AG04450 (cell line): ENCODE measurements at regions not wholly inside any gene's neighbourhood (a gene's known extent, or its start where the extent isn't known, plus 50 kb on each side); places are given as distances from the start of the nearest gene placed in this dataset.

Experiments
- CTCF ChIA-PET: fragments of 300-600, 350-600 bp; formaldehyde crosslinking; extraction: SDS; loops from one replicate; lab custom pipeline; 2022; ENCODE audit warnings: antibody characterized with exemption, inconsistent platforms; lab: Charles Lee
- POLR2A ChIA-PET: fragments of 350-600 bp; formaldehyde crosslinking; extraction: SDS; loops from one replicate; lab custom pipeline; 2021; ENCODE audit warnings: antibody characterized with exemption, inconsistent platforms; lab: Yijun Ruan, JAX
- DNase-seq: peaks from one replicate; pipeline ENCODE4 v3.0.0-alpha.2; 2011; ENCODE audit warnings: low read depth, low spot score
- H3K27ac ChIP-seq: one replicate; pipeline ENCODE4 v1.5.1; 2012; ENCODE audit warnings: low read depth, low read length, control low read depth
- H3K27me3 ChIP-seq: one replicate; pipeline ENCODE4 v1.6.0; 2012; ENCODE audit warnings: low read length; ENCODE audit not compliant: control insufficient read depth, insufficient read depth
- H3K4me3 ChIP-seq: 2 replicates; pipeline ENCODE4 v1.5.1; 2011; ENCODE audit warnings: mild to moderate bottlenecking, low read depth, low read length, control low read depth
- H3K9me3 ChIP-seq: 2 replicates; pipeline ENCODE4 v1.5.1; 2012; ENCODE audit warnings: low read length; ENCODE audit not compliant: control insufficient read depth, insufficient read depth
- CTCF ChIP-seq: IDR thresholded peaks from 2 replicates; pipeline ENCODE4 v1.5.1; 2011; ENCODE audit warnings: low read depth, low read length, control low read depth, inconsistent platforms

- Histone ChIP-seq H3K9me3 (no peaks in the 10 kb centered on the region; the same call in 1 of the 2 replicates), H3K27ac (no peak overlapping the region), H3K4me3 (no peak overlapping the region), H3K27me3 (no peaks in the 10 kb centered on the region)
- DNase-seq = no peak
- TF ChIP-seq CTCF = no peak
- ChIA-PET CTCF (interaction anchor here (0.6 kb wide), 1 partner anchor 78 kb away, joined by 3 read pairs; no protein-coding TSS in a partner anchor), POLR2A (no interaction called here)
Observed at GRCh38 chr16:14375132-14375491, 254.9 kb downstream of the PARN start.

- no peak overlapping the region for H3K4me3 ChIP-seq
- CTCF ChIA-PET = interaction anchor here (0.5 kb wide), 1 partner anchor 52 kb away, joined by 4 read pairs; no protein-coding TSS in a partner anchor
- DNase-seq = no peak
- TF ChIP-seq CTCF = no peak
- no peaks in the 10 kb centered on the region for H3K27me3 ChIP-seq
- no peak overlapping the region for H3K27ac ChIP-seq
- no peaks in the 10 kb centered on the region; the same call in 1 of the 2 replicates for H3K9me3 ChIP-seq
- POLR2A ChIA-PET = interaction anchor here (0.6 kb wide), 1 partner anchor 11 kb away, joined by 4 read pairs; no protein-coding TSS in a partner anchor
Observed at GRCh38 chr16:14374451-14375131, 255.5 kb downstream of the PARN start.

- TF ChIP-seq CTCF = no peak
- CTCF ChIA-PET = interaction anchor here (0.5 kb wide), 1 partner anchor 51 kb away, joined by 4 read pairs; no protein-coding TSS in a partner anchor
- Histone ChIP-seq H3K27me3 (no peaks in the 10 kb centered on the region), H3K27ac (no peak overlapping the region), H3K4me3 (no peak overlapping the region), H3K9me3 (no peaks in the 10 kb centered on the region; the same call in 1 of the 2 replicates)
- DNase-seq = no peak
- POLR2A ChIA-PET = interaction anchor here (0.6 kb wide), 1 partner anchor 12 kb away, joined by 4 read pairs; no protein-coding TSS in a partner anchor
Observed at GRCh38 chr16:14373896-14374295, 256.2 kb downstream of the PARN start.

- Histone ChIP-seq H3K27me3 (no peaks in the 10 kb centered on the region), H3K9me3 (no peaks in the 10 kb centered on the region; the same call in 1 of the 2 replicates), H3K27ac (no peak overlapping the region), H3K4me3 (no peak overlapping the region)
- ChIA-PET CTCF (no interaction called here), POLR2A (no interaction called here)
- no peak for TF ChIP-seq CTCF
- DNase-seq = no peak
Observed at GRCh38 chr16:14373406-14373805, 256.7 kb downstream of the PARN start.

GRCh38 chr16:14372471-14372870, 257.6 kb downstream of the PARN start:
- no peak for DNase-seq
- H3K27me3 ChIP-seq = no peaks in the 10 kb centered on the region
- ChIA-PET CTCF (no interaction called here), POLR2A (no interaction called here)
- no peak overlapping the region for H3K4me3 ChIP-seq
- H3K9me3 ChIP-seq = no peaks in the 10 kb centered on the region; the same call in 1 of the 2 replicates
- no peak overlapping the region for H3K27ac ChIP-seq
- no peak for TF ChIP-seq CTCF
